HepG2 (cell line): ENCODE measurements at regions not wholly inside any gene's neighbourhood (a gene's known extent, or its start where the extent isn't known, plus 50 kb on each side); places are given as distances from the start of the nearest gene placed in this dataset.

Source experiments
- ADNP ChIP-seq: sonication (generic); formaldehyde crosslinking; IDR thresholded peaks from 2 replicates; pipeline ENCODE4 v1.4.0; 2020; ENCODE audit warnings: missing genetic modification reagents
- CCDC6 ChIP-seq: sonication (generic); formaldehyde crosslinking; IDR thresholded peaks from 2 replicates; pipeline ENCODE4 v1.8.1; 2022; ENCODE audit warnings: mild to moderate bottlenecking, missing genetic modification reagents, moderate library complexity
- CREB1 ChIP-seq, 2 experiments: fragments of 450-650 bp in 1 of 2; IDR thresholded peaks; 2 replicates each; pipeline ENCODE4 v1.6.1; 2016 to 2017; ENCODE audit warnings: control low read depth in 1 of 2, mild to moderate bottlenecking in 1 of 2, missing compliant biosample characterization in 1 of 2, missing genetic modification characterization in 1 of 2
- CTCF ChIP-seq: sonication (generic); formaldehyde crosslinking; IDR thresholded peaks from 2 replicates; pipeline ENCODE4 v1.5.0; 2020; ENCODE audit warnings: mild to moderate bottlenecking, missing genetic modification reagents, moderate library complexity
- EZH2 ChIP-seq: conservative IDR thresholded peaks from 2 replicates; pipeline ENCODE4 v1.6.1; 2012; ENCODE audit warnings: mild to moderate bottlenecking, low read depth, low read length, moderate library complexity
- FOXK1 ChIP-seq: sonication (generic); formaldehyde crosslinking; IDR thresholded peaks from 2 replicates; pipeline ENCODE4 v1.4.0; 2020; ENCODE audit warnings: low read depth, missing genetic modification reagents, borderline replicate concordance
- JUN ChIP-seq: sonication (generic); formaldehyde crosslinking; IDR thresholded peaks from 2 replicates; pipeline ENCODE4 v1.4.0; 2020; ENCODE audit warnings: mild to moderate bottlenecking, missing genetic modification reagents
- POLR2A ChIP-seq, 2 experiments: IDR thresholded peaks; 2 replicates each; pipeline ENCODE4 v1.6.1; 2011; ENCODE audit warnings: low read depth in 2 of 2, low read length in 2 of 2, mild to moderate bottlenecking in 1 of 2, moderate library complexity in 1 of 2; ENCODE audit not compliant: insufficient read depth in 1 of 2
- RFXAP ChIP-seq: sonication (generic); formaldehyde crosslinking; IDR thresholded peaks from 2 replicates; pipeline ENCODE4 v1.4.0; 2020; ENCODE audit warnings: missing genetic modification reagents, borderline replicate concordance
- SIN3A ChIP-seq: IDR thresholded peaks from 2 replicates; pipeline ENCODE4 v1.6.1; 2011; ENCODE audit warnings: low read depth, mild to moderate bottlenecking, control low read depth, low read length, borderline replicate concordance
- SMAD3 ChIP-seq: sonication (generic); formaldehyde crosslinking; IDR thresholded peaks from 2 replicates; pipeline ENCODE4 v1.4.0; 2020; ENCODE audit warnings: missing genetic modification reagents
- ZNF292 ChIP-seq: sonication (generic); formaldehyde crosslinking; IDR thresholded peaks from 2 replicates; pipeline ENCODE4 v1.8.1; 2022; ENCODE audit warnings: mild to moderate bottlenecking, low read depth, missing genetic modification reagents, borderline replicate concordance

- TF ChIP-seq CCDC6 (CRISPR knock-in tag): no peak
- no peak for TF ChIP-seq SMAD3
- no peak for TF ChIP-seq SIN3A
- no peak for TF ChIP-seq EZH2
- TF ChIP-seq RFXAP (CRISPR knock-in tag): no peak
- TF ChIP-seq CREB1 (IDR thresholded peaks at IDR 0.05): no peak
- TF ChIP-seq CREB1 (CRISPR knock-in tag; IDR thresholded peaks at IDR 0.05): no peak
- no peak for TF ChIP-seq CTCF
- no peak for TF ChIP-seq FOXK1 (CRISPR knock-in tag)
- TF ChIP-seq JUN (CRISPR knock-in tag): no peak
- no peak for TF ChIP-seq ADNP (CRISPR knock-in tag)
- TF ChIP-seq ZNF292: no peak
- no peak for TF ChIP-seq POLR2A (IDR thresholded peaks at IDR 0.05; ENCODE audit: insufficient read depth in 1 of 2, low read depth in 2 of 2, low read length in 2 of 2)
Measured at GRCh38 chr9:106684940-106685695, 177.8 kb upstream of the ZNF462 start.
